Adrenal gland (tissue), 9 donors: ENCODE measurements at regions not wholly inside any gene's neighbourhood (a gene's known extent, or its start where the extent isn't known, plus 50 kb on each side); places are given as distances from the start of the nearest gene placed in this dataset.

ENCODE experiments used
- DNase-seq, 7 donors: peaks; one replicate each; pipeline ENCODE4 v3.0.0-alpha.2; 2019 to 2020
- H3K27ac ChIP-seq, 5 donors: fragments of 200-600 bp; sonication (generic) in 4 of 5; 1 replicate in 3 of 5; 2 replicates in 2 of 5; pipeline versions ENCODE4 v1.5.1 to v1.8.0; 2016 to 2020; ENCODE audit warnings: mild to moderate bottlenecking in 1 of 5
- H3K27me3 ChIP-seq: fragments of 200-600 bp; 2 replicates; pipeline ENCODE4 v1.8.0; 2021
- H3K36me3 ChIP-seq, 2 donors: fragments of 200-600 bp; replicated peaks in 1 of 2; 1 replicate in 1 of 2; 2 replicates in 1 of 2; pipeline versions ENCODE4 v1.5.1 to v1.8.0; 2018 to 2022
- H3K4me1 ChIP-seq, 2 donors: fragments of 200-600 bp; replicated peaks in 1 of 2; 1 replicate in 1 of 2; 2 replicates in 1 of 2; pipeline versions ENCODE4 v1.5.1 to v1.8.0; 2018 to 2021
- H3K4me3 ChIP-seq, 4 donors: fragments of 200-600 bp; sonication (generic) in 3 of 4; one replicate each; pipeline ENCODE4 v1.5.1; 2016 to 2018
- H3K9me3 ChIP-seq, 3 donors: fragments of 200-600 bp; sonication (generic) in 1 of 3; replicated peaks in 1 of 3; 1 replicate in 2 of 3; 2 replicates in 1 of 3; pipeline versions ENCODE4 v1.5.1 to v1.8.0; 2016 to 2021
- POLR2A ChIP-seq, 2 donors: fragments of 450-650 bp; IDR thresholded peaks; one replicate each; pipeline ENCODE4 v1.6.1; 2017; ENCODE audit warnings: antibody characterized with exemption in 2 of 2, mild to moderate bottlenecking in 2 of 2, moderate library complexity in 1 of 2
- WGBS, 4 donors: extraction: QIAGEN DNeasy Blood & Tissue Kit in 2 of 4; methylation state at CpG; one replicate each; pipeline versions ENCODE4 v1.1.5 to v1.1.7; 2013 to 2017; 5-methylcytosine and 5-hydroxymethylcytosine counted together
- intact Hi-C, 2 donors: fragments of 100-400 bp; cut with DNase I; formaldehyde crosslinking; loops; one replicate each; pipeline versions ENCODE4 v1.14.1 to v1.15.0; 2022 to 2023
- small RNA-seq, 2 donors: library from RNA; depleted of rRNA; stranded (forward); fragments of <200 nt; gene quantifications; one replicate each; pipeline ENCODE3, GENCODE V24; 2016
- TF ChIP-seq, protein P1 (sequence below), 6 experiments: fragments of 450-650 bp in 4 of 6; fragments of 200-600 bp in 2 of 6; sonication (generic) in 1 of 6; IDR thresholded peaks; 1 replicate in 5 of 6; 2 replicates in 1 of 6; pipeline versions ENCODE4 v1.5.1 to v1.8.0; 2016 to 2021; ENCODE audit warnings: antibody characterized with exemption in 6 of 6, mild to moderate bottlenecking in 2 of 6, moderate library complexity in 1 of 6
- donor health status: healthy with polysubstance abuse.
- donor health status: Bipolar disorder and iron deficiency.
- donor health status: DM: yes; HTN: yes; CAD: no.
- donor health status: DM: no; HTN: no; CAD: no.
- donor health status: DM: no; HTN: no; CAD: no.

GRCh38 chr20:57112448-57112847 lies 154.0 kb downstream of the BMP7 start:
- DNase-seq = no peak
- intact Hi-C loops = no loop called here
- H3K4me3 ChIP-seq = no peak overlapping the region
- no peaks in the 10 kb centered on the region for H3K36me3 ChIP-seq
- no peaks in the 10 kb centered on the region for H3K4me1 ChIP-seq
- no peak for TF ChIP-seq POLR2A (IDR thresholded peaks at IDR 0.05)
- TF ChIP-seq, protein P1, sequence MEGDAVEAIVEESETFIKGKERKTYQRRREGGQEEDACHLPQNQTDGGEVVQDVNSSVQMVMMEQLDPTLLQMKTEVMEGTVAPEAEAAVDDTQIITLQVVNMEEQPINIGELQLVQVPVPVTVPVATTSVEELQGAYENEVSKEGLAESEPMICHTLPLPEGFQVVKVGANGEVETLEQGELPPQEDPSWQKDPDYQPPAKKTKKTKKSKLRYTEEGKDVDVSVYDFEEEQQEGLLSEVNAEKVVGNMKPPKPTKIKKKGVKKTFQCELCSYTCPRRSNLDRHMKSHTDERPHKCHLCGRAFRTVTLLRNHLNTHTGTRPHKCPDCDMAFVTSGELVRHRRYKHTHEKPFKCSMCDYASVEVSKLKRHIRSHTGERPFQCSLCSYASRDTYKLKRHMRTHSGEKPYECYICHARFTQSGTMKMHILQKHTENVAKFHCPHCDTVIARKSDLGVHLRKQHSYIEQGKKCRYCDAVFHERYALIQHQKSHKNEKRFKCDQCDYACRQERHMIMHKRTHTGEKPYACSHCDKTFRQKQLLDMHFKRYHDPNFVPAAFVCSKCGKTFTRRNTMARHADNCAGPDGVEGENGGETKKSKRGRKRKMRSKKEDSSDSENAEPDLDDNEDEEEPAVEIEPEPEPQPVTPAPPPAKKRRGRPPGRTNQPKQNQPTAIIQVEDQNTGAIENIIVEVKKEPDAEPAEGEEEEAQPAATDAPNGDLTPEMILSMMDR (IDR thresholded peaks at IDR 0.05) = no peak
- WGBS, 4 donors = 72 to 84% (median 79%) methylated on average over 8 of the region's 8 CpGs
- no peaks in the 10 kb centered on the region for H3K9me3 ChIP-seq
- H3K27me3 ChIP-seq = no peaks in the 10 kb centered on the region
- no peak overlapping the region for H3K27ac ChIP-seq

DNA sequence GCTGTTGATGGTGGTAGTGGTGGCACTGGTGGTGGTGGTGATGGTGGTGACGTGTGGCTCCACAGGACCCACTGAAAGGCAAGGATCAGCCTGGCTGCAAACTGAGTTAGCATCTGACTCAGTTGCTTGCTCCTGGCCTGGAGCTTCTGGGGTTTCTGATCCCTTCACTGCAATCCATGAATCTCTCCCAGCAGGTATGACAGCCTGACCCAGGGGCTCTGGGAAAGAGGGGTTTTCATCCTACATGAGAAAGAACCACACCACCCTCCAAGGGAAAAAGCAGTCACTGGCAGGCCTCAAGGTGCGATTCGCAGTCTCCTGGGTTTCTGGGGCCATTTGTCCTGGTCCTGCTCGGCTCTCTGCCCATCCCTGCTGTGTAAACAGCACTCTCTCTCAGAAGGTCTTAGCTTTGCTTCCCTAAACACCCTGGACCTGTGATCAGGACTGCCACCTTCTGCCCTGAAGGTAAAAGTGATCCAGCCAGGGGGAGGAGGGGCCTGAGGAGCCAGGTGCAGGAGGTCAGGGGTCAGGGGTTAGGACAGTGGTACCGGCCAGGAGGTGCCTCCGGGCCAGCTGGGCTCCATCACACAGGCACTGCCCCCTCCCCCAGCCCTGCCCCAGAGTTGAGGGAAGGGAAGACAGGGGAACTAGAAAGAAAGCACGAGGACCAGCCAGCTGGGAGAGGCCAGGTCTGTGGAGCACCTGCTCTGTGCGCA lies 152.0 kb downstream of the BMP7 start:
- WGBS, 4 donors = 60 to 65% (median 62%) methylated on average over 5 to 8 of the region's 8 CpGs
- intact Hi-C loops = no loop called here
- TF ChIP-seq POLR2A (IDR thresholded peaks at IDR 0.05) = no peak
- TF ChIP-seq, protein P1 (IDR thresholded peaks at IDR 0.05) = no peak

DNA sequence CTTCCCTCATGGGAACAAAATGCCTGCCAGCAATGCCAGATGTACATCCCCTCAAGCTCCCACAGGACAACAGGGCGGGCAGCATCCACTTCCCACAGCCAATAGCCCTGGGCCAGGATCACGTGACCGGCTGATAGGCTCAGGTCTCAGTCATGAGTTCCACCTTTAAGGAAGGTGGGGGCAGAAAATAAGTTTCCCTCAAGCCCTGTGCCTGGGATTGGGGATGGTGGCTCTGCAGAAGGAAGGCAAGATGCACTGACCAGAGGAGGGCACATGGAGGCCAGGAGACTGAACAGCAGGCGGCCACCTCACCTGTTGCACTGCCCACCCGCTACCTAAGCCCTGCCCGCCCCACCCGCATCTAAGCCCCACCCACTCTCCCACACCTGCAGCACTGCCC lies 149.1 kb downstream of the BMP7 start:
- DNase-seq = no peak
- no peaks in the 10 kb centered on the region for H3K9me3 ChIP-seq
- no peaks in the 10 kb centered on the region for H3K27me3 ChIP-seq
- H3K27ac ChIP-seq = no peak overlapping the region
- 86 to 89% (median 89%) methylated on average over 3 to 7 of the region's 7 CpGs for WGBS, 4 donors
- TF ChIP-seq POLR2A (IDR thresholded peaks at IDR 0.05) = no peak
- intact Hi-C loops = no loop called here
- no peaks in the 10 kb centered on the region for H3K4me1 ChIP-seq
- no peaks in the 10 kb centered on the region for H3K36me3 ChIP-seq
- no peak overlapping the region for H3K4me3 ChIP-seq

More for the DNA sequence above, 152.0 kb downstream of the BMP7 start:
- Histone ChIP-seq H3K9me3 (no peaks in the 10 kb centered on the region), H3K27me3 (no peaks in the 10 kb centered on the region), H3K4me1 (no peaks in the 10 kb centered on the region), H3K27ac (no peak overlapping the region), H3K36me3 (no peaks in the 10 kb centered on the region), H3K4me3 (no peak overlapping the region)
- no peak for DNase-seq

GRCh38 chr20:57118107-57118769 lies 148.2 kb downstream of the BMP7 start:
- Histone ChIP-seq H3K4me1 (no peaks in the 10 kb centered on the region), H3K27me3 (no peaks in the 10 kb centered on the region), H3K27ac (no peak overlapping the region), H3K4me3 (no peak overlapping the region), H3K36me3 (no peaks in the 10 kb centered on the region), H3K9me3 (no peaks in the 10 kb centered on the region)
- 79 to 85% (median 83%) methylated on average over 8 to 21 of the region's 21 CpGs for WGBS, 4 donors
- intact Hi-C loops = no loop called here
- DNase-seq = no peak
- no peak for TF ChIP-seq POLR2A (IDR thresholded peaks at IDR 0.05)
- TF ChIP-seq, protein P1 (IDR thresholded peaks at IDR 0.05) = no peak

Small RNAs in the stretch of these regions (small RNA-seq; reads per million reads assigned to genes)
- gene RNU6-929P = 0 reads per million in 2 donors
